HepG2 (cell line): ENCODE measurements at regions not wholly inside any gene's neighbourhood (a gene's known extent, or its start where the extent isn't known, plus 50 kb on each side); places are given as distances from the start of the nearest gene placed in this dataset.

Experiments
- EP300 ChIP-seq, 3 experiments: sonication (generic) in 1 of 3; formaldehyde crosslinking in 1 of 3; IDR thresholded peaks; 2 replicates each; pipeline versions ENCODE4 v1.5.1 to v1.6.1; 2011 to 2020; ENCODE audit warnings: low read depth in 2 of 3, low read length in 2 of 3, borderline replicate concordance in 1 of 3, improper control_type of control experiment in 1 of 3, mild to moderate bottlenecking in 1 of 3, missing genetic modification reagents in 1 of 3, moderate library complexity in 1 of 3
- GLI4 ChIP-seq: sonication (generic); formaldehyde crosslinking; IDR thresholded peaks from 2 replicates; pipeline ENCODE4 v1.5.1; 2020; ENCODE audit warnings: missing genetic modification reagents, mild to moderate bottlenecking, moderate library complexity, borderline replicate concordance
- MYC ChIP-seq: sonication (generic); formaldehyde crosslinking; IDR thresholded peaks from 2 replicates; pipeline ENCODE4 v1.9.0; 2021; ENCODE audit warnings: missing genetic modification reagents, borderline replicate concordance
- POLR2A ChIP-seq, 2 experiments: IDR thresholded peaks; 2 replicates each; pipeline ENCODE4 v1.6.1; 2011; ENCODE audit warnings: low read depth in 2 of 2, low read length in 2 of 2, mild to moderate bottlenecking in 1 of 2, moderate library complexity in 1 of 2; ENCODE audit not compliant: insufficient read depth in 1 of 2
- TCF12 ChIP-seq, 2 experiments: fragments of 450-650 bp in 1 of 2; sonication (generic) in 1 of 2; formaldehyde crosslinking in 1 of 2; IDR thresholded peaks; 2 replicates each; pipeline versions ENCODE4 v1.6.1 to v1.8.0; 2017 to 2022; ENCODE audit warnings: antibody characterized with exemption in 1 of 2, mild to moderate bottlenecking in 1 of 2, missing genetic modification reagents in 1 of 2, moderate library complexity in 1 of 2
- YY1 ChIP-seq: IDR thresholded peaks from 2 replicates; pipeline ENCODE4 v1.6.1; 2011; ENCODE audit warnings: low read length, low read depth, moderate library complexity, mild to moderate bottlenecking; ENCODE audit not compliant: insufficient read depth, insufficient replicate concordance
- TF ChIP-seq, protein P1 (sequence below): sonication (generic); formaldehyde crosslinking; IDR thresholded peaks from 2 replicates; pipeline ENCODE4 v1.5.0; 2020; ENCODE audit warnings: mild to moderate bottlenecking, missing genetic modification reagents, moderate library complexity

DNA sequence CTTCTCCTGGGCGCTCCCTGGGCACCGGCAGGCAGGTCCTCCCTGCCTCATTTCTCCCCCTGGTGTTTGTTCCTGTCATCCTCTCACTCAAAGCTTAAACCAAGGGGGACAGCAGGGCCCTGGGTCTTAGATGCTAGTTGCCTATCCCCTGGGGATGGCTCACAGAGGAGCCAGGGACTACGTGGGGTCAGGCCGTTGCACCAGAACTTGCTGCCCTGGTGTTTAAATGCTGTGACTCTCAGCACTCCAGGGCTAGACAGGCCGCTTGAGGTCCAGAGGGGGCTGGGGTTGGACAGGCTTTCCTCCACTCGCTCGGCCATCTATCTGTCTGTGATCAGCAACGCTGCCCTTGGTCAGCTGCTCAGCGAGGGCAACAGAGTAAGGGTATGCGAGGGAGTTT is 340.3 kb downstream of the CXCL12 start:
- TF ChIP-seq POLR2A (IDR thresholded peaks at IDR 0.05; ENCODE audit: insufficient read depth in 1 of 2, low read depth in 2 of 2, low read length in 2 of 2), result no peak
- TF ChIP-seq TCF12 (IDR thresholded peaks at IDR 0.05), result no peak
- TF ChIP-seq TCF12 (CRISPR knock-in tag; IDR thresholded peaks at IDR 0.05), result no peak
- TF ChIP-seq YY1, result no peak
- no peak for TF ChIP-seq GLI4 (CRISPR knock-in tag)
- no peak for TF ChIP-seq EP300 (IDR thresholded peaks at IDR 0.05; ENCODE audit: low read depth in 2 of 2, low read length in 2 of 2)
- no peak for TF ChIP-seq EP300 (CRISPR knock-in tag; IDR thresholded peaks at IDR 0.05; ENCODE audit: borderline replicate concordance)
- TF ChIP-seq, protein P1, sequence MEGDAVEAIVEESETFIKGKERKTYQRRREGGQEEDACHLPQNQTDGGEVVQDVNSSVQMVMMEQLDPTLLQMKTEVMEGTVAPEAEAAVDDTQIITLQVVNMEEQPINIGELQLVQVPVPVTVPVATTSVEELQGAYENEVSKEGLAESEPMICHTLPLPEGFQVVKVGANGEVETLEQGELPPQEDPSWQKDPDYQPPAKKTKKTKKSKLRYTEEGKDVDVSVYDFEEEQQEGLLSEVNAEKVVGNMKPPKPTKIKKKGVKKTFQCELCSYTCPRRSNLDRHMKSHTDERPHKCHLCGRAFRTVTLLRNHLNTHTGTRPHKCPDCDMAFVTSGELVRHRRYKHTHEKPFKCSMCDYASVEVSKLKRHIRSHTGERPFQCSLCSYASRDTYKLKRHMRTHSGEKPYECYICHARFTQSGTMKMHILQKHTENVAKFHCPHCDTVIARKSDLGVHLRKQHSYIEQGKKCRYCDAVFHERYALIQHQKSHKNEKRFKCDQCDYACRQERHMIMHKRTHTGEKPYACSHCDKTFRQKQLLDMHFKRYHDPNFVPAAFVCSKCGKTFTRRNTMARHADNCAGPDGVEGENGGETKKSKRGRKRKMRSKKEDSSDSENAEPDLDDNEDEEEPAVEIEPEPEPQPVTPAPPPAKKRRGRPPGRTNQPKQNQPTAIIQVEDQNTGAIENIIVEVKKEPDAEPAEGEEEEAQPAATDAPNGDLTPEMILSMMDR (CRISPR knock-in tag), result no peak
- no peak for TF ChIP-seq MYC (CRISPR knock-in tag)
